ENCODE measurements at regions not wholly inside any gene's neighbourhood (a gene's known extent, or its start where the extent isn't known, plus 50 kb on each side); places are given as distances from the start of the nearest gene placed in this dataset.

DNA sequence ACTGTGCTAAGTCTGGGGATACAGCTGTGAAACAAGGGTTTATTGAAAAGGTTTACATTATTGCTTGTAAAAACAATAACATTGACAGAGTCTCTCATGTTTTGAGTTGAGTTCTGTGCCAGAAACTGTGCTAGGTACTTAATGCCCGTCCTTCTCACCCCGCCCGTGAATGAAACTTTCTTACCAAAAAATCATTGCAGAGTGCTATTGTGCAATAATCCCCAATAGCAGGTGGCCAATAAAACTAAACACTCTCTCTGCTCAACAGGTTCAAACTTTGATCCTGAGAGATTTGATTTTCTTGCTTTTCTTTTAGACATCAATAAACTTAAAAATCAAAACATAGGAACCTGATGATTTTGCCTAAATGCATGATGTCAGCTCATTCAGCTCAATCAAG, 441.6 kb downstream of the HAPSTR1 start:
- no peak for FAIRE-seq
- no peak for DNase-seq (ENCODE audit: extremely low spot score, insufficient read length, low read depth)

DNA sequence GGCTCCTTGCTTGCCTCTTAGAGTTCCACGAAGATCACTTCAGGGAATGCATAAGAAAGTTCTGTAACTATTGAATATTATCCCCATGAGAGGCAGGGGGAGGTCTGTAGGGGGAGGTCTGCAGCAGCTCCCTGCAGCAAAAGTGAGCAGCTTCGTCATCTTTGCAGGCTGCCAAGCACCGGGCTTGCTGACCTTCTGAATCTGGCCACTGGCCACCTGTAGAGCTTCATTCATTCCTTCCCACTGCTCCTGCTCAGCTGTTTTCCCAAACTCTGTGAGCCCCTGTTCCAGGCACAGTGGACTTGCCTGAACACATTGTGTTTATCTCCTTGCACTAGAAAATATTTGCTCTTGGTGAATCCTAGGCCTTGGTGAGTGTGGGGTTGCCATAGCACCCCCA, 443.3 kb downstream of the HAPSTR1 start:
- no peak for FAIRE-seq
- no peak for DNase-seq (ENCODE audit: extremely low spot score, insufficient read length, low read depth)

DNA sequence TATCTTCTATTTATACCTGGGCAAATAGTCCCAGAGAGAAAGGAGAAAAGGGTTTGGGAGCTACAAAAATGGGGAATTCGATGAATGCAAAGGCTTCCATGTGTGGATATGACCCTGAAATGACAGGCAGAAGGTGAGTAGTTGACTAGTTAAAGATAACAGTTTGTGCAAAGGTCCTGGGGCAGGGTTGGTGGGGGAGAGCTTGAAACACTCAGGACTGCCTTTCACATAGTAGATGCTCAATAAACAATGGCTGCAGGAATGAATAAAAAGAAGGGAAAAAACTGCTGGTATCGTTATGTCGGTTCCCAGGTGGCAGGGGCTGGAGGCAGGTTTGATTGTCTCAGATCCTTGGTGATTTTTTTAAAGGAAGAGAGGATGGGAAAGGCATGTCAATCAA, 445.5 kb downstream of the HAPSTR1 start:
- DNase-seq (ENCODE audit: extremely low spot score, insufficient read length, low read depth) (no peak), FAIRE-seq (no peak)

DNA sequence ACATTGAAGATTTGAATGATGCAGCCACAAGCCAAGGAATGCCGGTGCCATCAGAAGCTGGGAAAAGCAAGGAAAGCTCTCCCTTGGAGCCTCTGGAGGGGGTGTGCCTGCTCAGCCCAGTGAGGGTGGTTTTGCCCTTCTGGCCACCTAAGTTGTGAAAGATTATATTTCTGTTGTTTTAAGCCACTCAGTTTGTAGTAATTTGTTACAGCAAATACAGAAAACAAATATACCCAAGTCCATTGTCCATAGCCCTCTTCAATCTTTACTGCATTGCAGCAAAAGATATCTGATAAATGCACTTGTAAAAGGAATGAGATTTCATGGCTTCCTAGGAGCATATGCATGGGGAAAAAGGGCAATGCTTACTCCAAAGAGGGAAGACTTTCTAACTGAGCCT, 447.9 kb downstream of the HAPSTR1 start:
- FAIRE-seq (no peak), DNase-seq (ENCODE audit: extremely low spot score, insufficient read length, low read depth) (no peak)

DNA sequence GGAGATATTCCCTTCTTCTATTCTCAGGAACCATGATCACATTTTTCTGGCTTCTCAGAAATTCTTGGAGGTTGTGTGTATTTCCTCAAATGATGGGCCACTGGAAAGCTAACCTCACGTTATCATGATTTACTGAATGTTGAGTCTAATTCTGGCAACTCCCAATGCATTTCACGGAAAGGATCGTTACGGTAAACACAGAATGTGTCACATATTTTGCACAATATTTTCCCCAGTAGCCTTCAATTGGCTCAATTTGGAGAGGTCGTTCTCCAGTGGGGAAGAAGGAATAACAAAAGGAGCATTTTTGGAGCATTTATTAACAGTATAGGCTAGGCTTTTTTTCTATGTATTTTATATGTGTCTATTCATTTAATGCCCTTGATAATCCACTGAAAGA, 450.3 kb downstream of the HAPSTR1 start:
- no peak for DNase-seq (ENCODE audit: extremely low spot score, insufficient read length, low read depth)
- FAIRE-seq = no peak

GRCh38 chr16:9542165-9542755, 450.8 kb downstream of the HAPSTR1 start:
- DNase-seq (ENCODE audit: extremely low spot score, insufficient read length, low read depth) (no peak), FAIRE-seq (no peak)

DNA sequence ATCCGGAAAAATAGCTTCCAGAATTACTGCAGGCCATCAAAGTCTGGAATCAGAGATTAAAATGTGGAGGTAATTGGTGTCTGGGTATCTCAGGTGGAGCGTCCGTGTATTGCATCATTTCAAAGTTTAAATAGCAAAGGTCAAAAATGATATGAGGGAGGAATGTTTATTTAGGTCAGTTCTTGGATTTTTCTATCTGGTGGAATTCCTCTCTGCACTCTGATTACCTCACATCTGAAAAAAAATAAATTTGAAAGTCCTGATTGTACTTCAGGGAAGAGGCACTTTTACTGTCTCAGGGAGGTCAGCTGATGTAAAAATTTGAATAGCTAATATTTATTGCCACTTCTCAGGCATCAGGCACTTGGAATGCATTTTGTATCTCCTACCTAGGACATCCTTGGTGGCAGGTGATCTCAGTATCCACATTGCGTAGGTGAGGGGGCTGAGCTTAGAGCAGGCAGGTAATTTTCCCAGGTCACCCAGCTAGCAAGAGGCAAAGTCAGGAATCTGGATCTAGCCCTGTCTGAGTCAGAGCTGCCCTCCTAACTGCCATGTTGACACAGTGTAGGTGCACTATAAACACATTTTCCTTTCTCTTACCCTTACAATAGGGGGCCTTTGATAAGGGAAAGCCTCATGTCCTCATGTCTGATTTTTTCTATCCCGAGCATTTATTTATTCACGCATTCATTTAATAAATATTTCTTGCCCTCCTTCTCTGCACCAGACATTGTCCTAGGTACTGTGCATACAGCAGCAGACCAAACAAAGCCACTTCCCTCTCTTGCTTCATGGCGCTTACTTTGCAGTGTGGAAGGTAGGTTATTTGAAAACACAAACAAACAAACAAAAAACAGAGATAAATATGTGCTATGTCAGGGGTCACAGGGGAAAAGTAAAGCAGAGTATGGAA, 454.3 kb downstream of the HAPSTR1 start:
- no peak for FAIRE-seq

DNA sequence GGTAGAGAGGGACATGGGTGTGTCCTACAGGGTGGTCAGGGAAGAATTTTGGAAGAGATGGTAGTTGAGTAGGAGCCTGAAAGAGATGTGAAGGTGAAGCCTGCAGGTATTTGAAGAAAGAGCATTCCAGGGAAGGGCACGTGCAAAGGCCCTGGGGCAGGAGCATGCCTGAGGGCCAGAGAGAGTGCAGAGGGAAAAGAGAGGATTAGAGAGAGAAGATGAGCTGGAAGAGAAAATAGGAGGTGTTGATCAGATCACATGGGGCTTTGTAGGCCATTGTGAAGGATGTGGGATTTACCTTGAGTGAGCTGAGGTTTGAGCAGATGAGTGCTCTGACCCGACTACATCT, 455.0 kb downstream of the HAPSTR1 start:
- FAIRE-seq = no peak

More for the DNA sequence above, 454.3 kb downstream of the HAPSTR1 start:
- no peak for DNase-seq (ENCODE audit: extremely low spot score, insufficient read length, low read depth)

GRCh38 chr16:9549487-9549886, 458.0 kb downstream of the HAPSTR1 start:
- no peak for FAIRE-seq
- DNase-seq (ENCODE audit: extremely low spot score, insufficient read length, low read depth) = no peak

More for the DNA sequence above, 455.0 kb downstream of the HAPSTR1 start:
- DNase-seq (ENCODE audit: extremely low spot score, insufficient read length, low read depth) = no peak

DNA sequence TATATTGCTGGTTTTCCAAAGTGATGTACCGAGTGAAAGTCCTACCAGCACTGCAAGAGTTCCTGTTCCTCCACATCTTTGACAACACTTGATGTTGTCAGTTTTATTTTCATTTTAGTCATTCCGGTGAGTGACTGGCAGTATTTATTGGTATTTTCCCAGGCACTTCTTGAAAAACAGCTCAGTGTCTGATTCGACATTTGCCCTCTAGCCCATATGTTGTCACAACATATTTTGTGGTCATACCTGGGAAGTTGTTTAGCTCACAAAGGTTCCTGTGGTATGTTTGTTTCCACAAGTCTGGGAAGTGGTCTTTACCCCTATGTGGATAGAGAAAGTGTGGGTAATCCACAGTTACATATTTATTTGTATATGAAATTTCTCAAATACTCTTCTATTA, 463.6 kb downstream of the HAPSTR1 start:
- FAIRE-seq = no peak

DNA sequence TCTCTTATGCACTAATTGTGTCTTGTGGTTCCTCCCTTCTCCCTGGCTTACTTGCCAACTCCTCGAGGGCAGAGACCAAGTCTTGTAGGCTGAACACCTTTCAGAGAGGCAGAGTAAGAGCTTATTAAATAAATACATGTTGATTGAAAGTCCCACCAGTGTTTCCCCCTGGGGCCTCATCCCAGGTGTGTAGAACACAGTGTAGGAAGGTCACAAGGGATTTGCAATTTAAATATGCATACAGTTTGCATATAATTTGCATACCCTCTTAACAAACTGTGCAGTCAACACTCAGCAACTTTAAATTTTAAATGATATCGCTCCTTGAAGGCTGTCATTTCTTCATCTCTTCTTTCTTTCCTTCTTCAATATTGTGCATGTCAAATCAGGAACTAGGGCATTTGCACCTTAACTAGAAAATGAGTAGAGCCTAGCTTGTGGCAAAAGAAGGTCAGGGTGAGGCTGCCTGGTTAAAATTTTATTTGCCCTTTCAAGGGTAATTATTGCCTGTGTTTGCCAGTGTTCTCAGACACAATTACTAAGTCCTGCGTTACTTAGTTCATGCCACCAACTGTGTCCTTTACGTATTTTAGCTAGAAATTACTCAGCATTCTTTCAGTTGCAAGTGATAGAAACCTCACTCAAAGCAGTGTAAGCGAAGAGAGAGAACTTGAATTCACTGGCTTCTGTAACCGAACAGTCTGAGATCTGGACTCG, 465.7 kb downstream of the HAPSTR1 start:
- peak; percentile 56 for FAIRE-seq

More for the DNA sequence above, 463.6 kb downstream of the HAPSTR1 start:
- no peak for DNase-seq (ENCODE audit: extremely low spot score, insufficient read length, low read depth)

DNA sequence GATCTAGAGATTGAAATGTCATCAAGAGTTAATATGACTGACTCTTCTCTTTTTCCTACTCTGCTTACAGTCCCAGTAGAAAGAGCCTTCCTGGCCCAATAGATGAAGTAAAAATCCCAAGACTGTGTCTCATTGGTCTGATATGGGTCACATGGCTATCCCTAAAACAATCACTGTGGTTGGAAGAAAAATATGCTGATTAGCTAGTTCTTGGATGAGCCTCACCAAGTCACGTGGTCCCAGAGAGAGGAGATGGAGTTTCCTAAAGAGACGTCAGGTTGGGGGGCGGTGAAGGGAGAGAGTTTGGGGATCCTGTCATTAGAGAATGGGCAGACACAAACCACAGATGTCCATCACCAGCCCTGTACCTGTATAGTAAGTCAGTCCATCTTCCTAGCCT, 466.3 kb downstream of the HAPSTR1 start:
- no peak for FAIRE-seq
- DNase-seq (ENCODE audit: extremely low spot score, insufficient read length, low read depth) = no peak

More for the DNA sequence above, 465.7 kb downstream of the HAPSTR1 start:
- no peak for DNase-seq (ENCODE audit: extremely low spot score, insufficient read length, low read depth)

GRCh38 chr16:9566099-9566498, 474.7 kb downstream of the HAPSTR1 start:
- no peak for FAIRE-seq

GRCh38 chr16:9567666-9568065, 476.2 kb downstream of the HAPSTR1 start:
- DNase-seq (ENCODE audit: extremely low spot score, insufficient read length, low read depth) (no peak), FAIRE-seq (no peak)

More at GRCh38 chr16:9566099-9566498, 474.7 kb downstream of the HAPSTR1 start:
- DNase-seq (ENCODE audit: extremely low spot score, insufficient read length, low read depth) = no peak

- FAIRE-seq = no peak
- no peak for DNase-seq (ENCODE audit: extremely low spot score, insufficient read length, low read depth)
Observed at GRCh38 chr16:9568261-9568660, 476.8 kb downstream of the HAPSTR1 start.

- FAIRE-seq (no peak), DNase-seq (ENCODE audit: extremely low spot score, insufficient read length, low read depth) (no peak)
Observed at GRCh38 chr16:9570521-9570920, 479.1 kb downstream of the HAPSTR1 start.

GRCh38 chr16:9578459-9578858, 487.0 kb downstream of the HAPSTR1 start:
- FAIRE-seq (no peak), DNase-seq (ENCODE audit: extremely low spot score, insufficient read length, low read depth) (no peak)

DNA sequence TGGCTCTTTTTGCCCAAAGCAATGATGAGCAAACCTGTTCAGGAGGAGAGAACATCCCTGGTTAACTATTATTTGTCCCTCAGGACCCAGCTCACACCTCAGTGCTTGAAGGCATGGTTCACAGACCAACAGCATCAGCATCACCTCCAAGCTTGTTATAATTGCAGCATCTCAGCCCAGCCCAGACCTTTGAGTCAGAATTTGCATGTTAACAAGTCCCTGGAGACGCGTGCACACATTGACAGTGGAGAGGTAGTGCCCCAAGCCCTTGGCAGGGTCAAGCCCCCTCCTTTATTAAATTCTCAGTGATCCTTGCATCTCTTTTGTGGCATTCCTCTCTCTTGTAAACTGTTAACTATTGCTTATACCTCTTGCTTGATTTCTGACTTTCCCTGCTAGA, 488.6 kb downstream of the HAPSTR1 start:
- FAIRE-seq = no peak
- DNase-seq (ENCODE audit: extremely low spot score, insufficient read length, low read depth) = no peak

DNA sequence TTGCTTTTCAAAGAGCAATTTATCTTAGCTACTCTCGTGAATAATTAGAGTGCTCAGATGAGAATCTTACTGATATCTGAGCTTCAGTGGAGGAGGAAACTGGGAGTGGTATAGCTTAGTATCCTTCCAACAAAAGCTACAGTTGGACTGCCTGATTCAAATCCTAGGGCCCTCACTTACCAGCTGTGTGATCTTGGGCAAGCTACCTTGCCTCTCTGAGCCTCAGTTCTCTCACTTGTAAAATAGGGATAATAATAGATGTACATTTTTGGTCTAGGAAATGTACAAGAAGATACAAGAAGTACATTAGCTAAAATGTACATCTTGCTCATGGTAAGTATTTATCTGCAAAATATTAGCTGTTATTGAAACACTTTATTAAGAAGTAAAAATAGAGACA, 502.0 kb downstream of the HAPSTR1 start:
- FAIRE-seq = no peak
- DNase-seq (ENCODE audit: extremely low spot score, insufficient read length, low read depth) = no peak

- FAIRE-seq (no peak), DNase-seq (ENCODE audit: extremely low spot score, insufficient read length, low read depth) (no peak)
Observed at GRCh38 chr16:9594047-9594446, 502.6 kb downstream of the HAPSTR1 start.

DNA sequence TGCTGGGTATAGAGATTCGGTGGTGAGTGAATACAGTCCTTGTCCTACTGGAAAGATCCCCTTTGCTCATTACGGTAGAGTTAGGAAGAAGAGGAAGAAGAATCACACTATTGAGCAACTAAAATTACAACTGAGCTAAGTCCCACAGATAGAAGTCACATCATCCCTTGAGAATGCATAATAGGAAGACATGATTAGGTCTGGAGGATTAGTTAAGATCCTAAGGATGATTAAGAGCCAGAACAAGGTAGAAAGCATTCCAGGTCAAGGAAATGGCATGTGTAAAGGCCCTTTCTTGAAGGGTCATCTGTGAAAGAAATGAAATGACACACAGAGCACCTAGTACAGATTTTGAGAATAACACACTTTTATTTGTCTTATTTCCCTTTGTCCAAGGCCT, 503.5 kb downstream of the HAPSTR1 start:
- no peak for FAIRE-seq
- DNase-seq (ENCODE audit: extremely low spot score, insufficient read length, low read depth) = no peak

Measured in GM18507 (cell line).